SK-N-SH (cell line): ENCODE measurements at regions not wholly inside any gene's neighbourhood (a gene's known extent, or its start where the extent isn't known, plus 50 kb on each side); places are given as distances from the start of the nearest gene placed in this dataset.

Experiments used
- CTCF ChIA-PET: fragments of 300-600, 350-600 bp; formaldehyde crosslinking; extraction: SDS; loops from one replicate; lab custom pipeline; 2021; lab: Yijun Ruan, JAX
- POLR2A ChIA-PET: fragments of 350-600 bp; sonication (Branson Sonifier 250); formaldehyde crosslinking; extraction: SDS; loops from one replicate; lab custom pipeline; 2020; ENCODE audit warnings: antibody characterized with exemption, inconsistent platforms; lab: Yijun Ruan, JAX
- DNase-seq: peaks from one replicate; pipeline ENCODE4 v3.0.0; 2012
- H2AFZ ChIP-seq: fragments of 200-600 bp; sonication (generic); 2 replicates; pipeline ENCODE4 v1.8.1; 2016; ENCODE audit warnings: antibody characterized with exemption, mild to moderate bottlenecking, low read depth
- H3F3A ChIP-seq: fragments of 200-600 bp; sonication (generic); replicated peaks from 2 replicates; pipeline ENCODE3; 2016; ENCODE audit warnings: antibody characterized with exemption, mild to moderate bottlenecking; ENCODE audit not compliant: insufficient read depth
- H3K27ac ChIP-seq, 2 experiments: fragments of 200-500 bp in 1 of 2; fragments of 200-600 bp in 1 of 2; sonication (Bioruptor generic) in 1 of 2; sonication (generic), shearing (Covaris generic) in 1 of 2; 2 replicates each; pipeline versions ENCODE4 v1.5.1 to v1.6.1; 2014 to 2016; ENCODE audit warnings: low read depth in 2 of 2, inconsistent platforms in 1 of 2, low read length in 1 of 2, mild to moderate bottlenecking in 1 of 2, mixed read lengths in 1 of 2
- H3K27me3 ChIP-seq: fragments of 200-600 bp; sonication (generic), shearing (Covaris generic); 2 replicates; pipeline ENCODE4 v1.6.1; 2016; ENCODE audit warnings: mixed run types; ENCODE audit not compliant: insufficient read depth
- H3K36me3 ChIP-seq, 2 experiments: fragments of 200-500 bp in 1 of 2; fragments of 200-600 bp in 1 of 2; sonication (Bioruptor generic) in 1 of 2; sonication (generic) in 1 of 2; replicated peaks in 1 of 2; 2 replicates each; pipeline versions ENCODE3 to v1.5.1; 2014 to 2016; ENCODE audit warnings: low read length in 1 of 2, mild to moderate bottlenecking in 1 of 2; ENCODE audit not compliant: insufficient read depth in 2 of 2, control insufficient read depth in 1 of 2
- H3K4me1 ChIP-seq, 2 experiments: fragments of 200-500 bp in 1 of 2; fragments of 200-600 bp in 1 of 2; sonication (Bioruptor generic) in 1 of 2; sonication (generic), shearing (Covaris generic) in 1 of 2; 2 replicates each; pipeline versions ENCODE4 v1.5.1 to v1.6.1; 2014 to 2016; ENCODE audit warnings: low read depth in 1 of 2, low read length in 1 of 2, mixed run types in 1 of 2; ENCODE audit not compliant: insufficient read depth in 2 of 2, control insufficient read depth in 1 of 2
- H3K4me2 ChIP-seq: fragments of 200-600 bp; sonication (generic), shearing (Covaris generic); 2 replicates; pipeline ENCODE4 v1.6.1; 2017; ENCODE audit warnings: mixed run types
- H3K4me3 ChIP-seq, 2 experiments: fragments of 200-500 bp in 1 of 2; fragments of 200-600 bp in 1 of 2; sonication (Bioruptor generic) in 1 of 2; sonication (generic), shearing (Covaris generic) in 1 of 2; 2 replicates each; pipeline versions ENCODE4 v1.5.1 to v1.8.1; 2014 to 2016; ENCODE audit warnings: low read depth in 2 of 2, inconsistent platforms in 1 of 2, low read length in 1 of 2, mild to moderate bottlenecking in 1 of 2, mixed read lengths in 1 of 2, moderate library complexity in 1 of 2
- H3K79me2 ChIP-seq: fragments of 200-600 bp; sonication (generic); 2 replicates; pipeline ENCODE4 v1.8.1; 2017; ENCODE audit warnings: mild to moderate bottlenecking; ENCODE audit not compliant: insufficient read depth
- H3K9ac ChIP-seq: fragments of 200-600 bp; sonication (generic); 2 replicates; pipeline ENCODE4 v1.6.1; 2017; ENCODE audit warnings: mixed run types
- H3K9me2 ChIP-seq: fragments of 200-600 bp; sonication (generic); 2 replicates; pipeline ENCODE4 v1.6.1; 2017; ENCODE audit warnings: mixed run types
- H3K9me3 ChIP-seq: fragments of 200-600 bp; sonication (generic); 2 replicates; pipeline ENCODE4 v1.6.1; 2017; ENCODE audit warnings: mixed run types, mild to moderate bottlenecking, moderate library complexity
- H4K20me1 ChIP-seq: fragments of 200-600 bp; sonication (generic); 2 replicates; pipeline ENCODE4 v1.6.1; 2017; ENCODE audit warnings: mild to moderate bottlenecking, mixed run types; ENCODE audit not compliant: insufficient read depth
- CHD2 ChIP-seq: fragments of 150-350 bp; IDR thresholded peaks from 2 replicates; pipeline ENCODE4 v1.6.1; 2018; ENCODE audit warnings: low read length; ENCODE audit not compliant: partially characterized antibody
- EP300 ChIP-seq, 2 experiments: IDR thresholded peaks; 2 replicates each; pipeline versions ENCODE4 v1.4.0 to v1.6.1; 2012; ENCODE audit warnings: borderline replicate concordance in 1 of 2, low read depth in 1 of 2, low read length in 1 of 2
- EZH2phosphoT487 ChIP-seq: fragments of 200-600 bp; sonication (generic); IDR thresholded peaks from 2 replicates; pipeline ENCODE4 v1.6.1; 2017; ENCODE audit warnings: low read depth, mixed run types, mild to moderate bottlenecking, antibody characterized with exemption, moderate library complexity, borderline replicate concordance
- FOXJ3 ChIP-seq: sonication (generic); formaldehyde crosslinking; IDR thresholded peaks from 2 replicates; pipeline ENCODE4 v1.5.1; 2020; ENCODE audit warnings: mild to moderate bottlenecking, missing genetic modification reagents
- FOXM1 ChIP-seq: IDR thresholded peaks from 2 replicates; pipeline ENCODE4 v1.4.0; 2012; ENCODE audit warnings: low read depth, mild to moderate bottlenecking
- GATA2 ChIP-seq: sonication (generic); formaldehyde crosslinking; IDR thresholded peaks from 2 replicates; pipeline ENCODE4 v1.5.0; 2020; ENCODE audit warnings: mild to moderate bottlenecking, missing genetic modification reagents
- JUND ChIP-seq: IDR thresholded peaks from 2 replicates; pipeline ENCODE4 v1.4.0; 2012
- MEF2A ChIP-seq: IDR thresholded peaks from 2 replicates; pipeline ENCODE4 v1.4.0; 2012; ENCODE audit warnings: low read depth, borderline replicate concordance
- MXI1 ChIP-seq: IDR thresholded peaks from 2 replicates; pipeline ENCODE4 v1.6.1; 2012; ENCODE audit warnings: mild to moderate bottlenecking, low read depth, low read length, improper control_type of control experiment
- NFIC ChIP-seq: IDR thresholded peaks from 2 replicates; pipeline ENCODE4 v1.4.0; 2012; ENCODE audit warnings: borderline replicate concordance
- PBX3 ChIP-seq: IDR thresholded peaks from 2 replicates; pipeline ENCODE4; 2012
- POLR2AphosphoS5 ChIP-seq: IDR thresholded peaks from 2 replicates; pipeline ENCODE4 v1.6.1; 2012; ENCODE audit warnings: low read depth, low read length
- RAD21 ChIP-seq: IDR thresholded peaks from 2 replicates; pipeline ENCODE4 v1.6.1; 2012; ENCODE audit warnings: mild to moderate bottlenecking, low read length
- RCOR1 ChIP-seq: fragments of 150-350 bp; IDR thresholded peaks from 2 replicates; pipeline ENCODE4 v1.6.1; 2017; ENCODE audit warnings: antibody characterized with exemption, low read length
- RFX5 ChIP-seq: IDR thresholded peaks from 2 replicates; pipeline ENCODE4 v1.6.1; 2012; ENCODE audit warnings: mild to moderate bottlenecking, improper control_type of control experiment, low read length
- RXRA ChIP-seq: IDR thresholded peaks from 2 replicates; pipeline ENCODE4 v1.4.0; 2012; ENCODE audit warnings: low read depth, mild to moderate bottlenecking, borderline replicate concordance
- TAF1 ChIP-seq: IDR thresholded peaks from 2 replicates; pipeline ENCODE4 v1.6.1; 2012; ENCODE audit warnings: low read depth, mild to moderate bottlenecking, low read length, moderate library complexity, borderline replicate concordance
- WGBS: methylation state at CpG from one replicate; pipeline ENCODE4 v1.1.6; 2017; ENCODE audit warnings: low lambda C conversion rate; 5-methylcytosine and 5-hydroxymethylcytosine counted together
- TF ChIP-seq, protein P1 (sequence below): IDR thresholded peaks from 2 replicates; pipeline ENCODE4 v1.4.0; 2012; ENCODE audit warnings: low read depth, borderline replicate concordance
- TF ChIP-seq, protein P2 (sequence below): fragments of 200-600 bp; sonication (generic); IDR thresholded peaks from 2 replicates; pipeline ENCODE4 v1.6.1; 2017; ENCODE audit warnings: antibody characterized with exemption, mild to moderate bottlenecking, moderate library complexity

- no peak for TF ChIP-seq EZH2phosphoT487
- no peak for TF ChIP-seq GATA2 (CRISPR knock-in tag)
- no peak for TF ChIP-seq RFX5
- no peak for TF ChIP-seq NFIC
- no peak for TF ChIP-seq JUND
- TF ChIP-seq EP300 (IDR thresholded peaks at IDR 0.05; ENCODE audit: borderline replicate concordance in 1 of 2, low read depth in 1 of 2, low read length in 1 of 2), result no peak
These were observed 2358.4 kb downstream of the PCDH9 start (continued) for GRCh38 chr13:64871742-64872141.

GRCh38 chr13:64869539-64869938, 2360.6 kb downstream of the PCDH9 start:
- no peaks in the 10 kb centered on the region for H3K9me3 ChIP-seq
- no peak overlapping the region for H3K27ac ChIP-seq
- H3K79me2 ChIP-seq, result no peaks in the 10 kb centered on the region
- H3K4me2 ChIP-seq, result no peak overlapping the region
- no peaks in the 10 kb centered on the region for H3K27me3 ChIP-seq
- H4K20me1 ChIP-seq, result no peaks in the 10 kb centered on the region
- ChIA-PET POLR2A (no interaction called here), CTCF (interaction anchor here (0.6 kb wide), 1 partner anchor 49 kb away, joined by 3 read pairs; no protein-coding TSS in a partner anchor)
- H3K9ac ChIP-seq, result no peak overlapping the region
- DNase-seq, result no peak
- WGBS, result 57% methylated on average over 3 of the region's 3 CpGs
- TF ChIP-seq FOXM1 (no peak), NFIC (no peak), RCOR1 (no peak), POLR2AphosphoS5 (no peak), RXRA (no peak), MEF2A (no peak), RAD21 (no peak), FOXJ3 (CRISPR knock-in tag) (no peak), GATA2 (CRISPR knock-in tag) (no peak), CHD2 (no peak), MXI1 (no peak), TAF1 (no peak), PBX3 (no peak)
- TF ChIP-seq, protein P1, sequence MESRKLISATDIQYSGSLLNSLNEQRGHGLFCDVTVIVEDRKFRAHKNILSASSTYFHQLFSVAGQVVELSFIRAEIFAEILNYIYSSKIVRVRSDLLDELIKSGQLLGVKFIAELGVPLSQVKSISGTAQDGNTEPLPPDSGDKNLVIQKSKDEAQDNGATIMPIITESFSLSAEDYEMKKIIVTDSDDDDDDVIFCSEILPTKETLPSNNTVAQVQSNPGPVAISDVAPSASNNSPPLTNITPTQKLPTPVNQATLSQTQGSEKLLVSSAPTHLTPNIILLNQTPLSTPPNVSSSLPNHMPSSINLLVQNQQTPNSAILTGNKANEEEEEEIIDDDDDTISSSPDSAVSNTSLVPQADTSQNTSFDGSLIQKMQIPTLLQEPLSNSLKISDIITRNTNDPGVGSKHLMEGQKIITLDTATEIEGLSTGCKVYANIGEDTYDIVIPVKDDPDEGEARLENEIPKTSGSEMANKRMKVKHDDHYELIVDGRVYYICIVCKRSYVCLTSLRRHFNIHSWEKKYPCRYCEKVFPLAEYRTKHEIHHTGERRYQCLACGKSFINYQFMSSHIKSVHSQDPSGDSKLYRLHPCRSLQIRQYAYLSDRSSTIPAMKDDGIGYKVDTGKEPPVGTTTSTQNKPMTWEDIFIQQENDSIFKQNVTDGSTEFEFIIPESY, result no peak
- TF ChIP-seq, protein P2, sequence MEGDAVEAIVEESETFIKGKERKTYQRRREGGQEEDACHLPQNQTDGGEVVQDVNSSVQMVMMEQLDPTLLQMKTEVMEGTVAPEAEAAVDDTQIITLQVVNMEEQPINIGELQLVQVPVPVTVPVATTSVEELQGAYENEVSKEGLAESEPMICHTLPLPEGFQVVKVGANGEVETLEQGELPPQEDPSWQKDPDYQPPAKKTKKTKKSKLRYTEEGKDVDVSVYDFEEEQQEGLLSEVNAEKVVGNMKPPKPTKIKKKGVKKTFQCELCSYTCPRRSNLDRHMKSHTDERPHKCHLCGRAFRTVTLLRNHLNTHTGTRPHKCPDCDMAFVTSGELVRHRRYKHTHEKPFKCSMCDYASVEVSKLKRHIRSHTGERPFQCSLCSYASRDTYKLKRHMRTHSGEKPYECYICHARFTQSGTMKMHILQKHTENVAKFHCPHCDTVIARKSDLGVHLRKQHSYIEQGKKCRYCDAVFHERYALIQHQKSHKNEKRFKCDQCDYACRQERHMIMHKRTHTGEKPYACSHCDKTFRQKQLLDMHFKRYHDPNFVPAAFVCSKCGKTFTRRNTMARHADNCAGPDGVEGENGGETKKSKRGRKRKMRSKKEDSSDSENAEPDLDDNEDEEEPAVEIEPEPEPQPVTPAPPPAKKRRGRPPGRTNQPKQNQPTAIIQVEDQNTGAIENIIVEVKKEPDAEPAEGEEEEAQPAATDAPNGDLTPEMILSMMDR, result no peak
- TF ChIP-seq, all 33 proteins: peak for 0
- Histone ChIP-seq H3K36me3 (peaks cover 0 to 4% of the 10 kb centered on the region in 2 experiments), H3F3A (no peaks in the 10 kb centered on the region), H3K4me3 (no peak overlapping the region), H3K9me2 (no peaks in the 10 kb centered on the region), H3K4me1 (no peaks in the 10 kb centered on the region), H2AFZ (no peak overlapping the region)
